Retinal pigment epithelial cell (primary cell): ENCODE measurements at regions not wholly inside any gene's neighbourhood (a gene's known extent, or its start where the extent isn't known, plus 50 kb on each side); places are given as distances from the start of the nearest gene placed in this dataset.
A peak's percentile ranks its signal among the peaks of the same experiment; 100 is the strongest.

Experiments used
- DNase-seq: peaks from one replicate; pipeline ENCODE4 v3.0.0-alpha.2; 2010; ENCODE audit warnings: low read depth
- H3K4me3 ChIP-seq: 2 replicates; pipeline ENCODE4 v1.5.1; 2011; ENCODE audit warnings: mild to moderate bottlenecking, low read length, control low read depth, moderate library complexity
- TF ChIP-seq, protein P1 (sequence below): conservative IDR thresholded peaks from 2 replicates; pipeline ENCODE4 v1.5.1; 2011; ENCODE audit warnings: low read depth, low read length, control low read depth, inconsistent platforms

DNA sequence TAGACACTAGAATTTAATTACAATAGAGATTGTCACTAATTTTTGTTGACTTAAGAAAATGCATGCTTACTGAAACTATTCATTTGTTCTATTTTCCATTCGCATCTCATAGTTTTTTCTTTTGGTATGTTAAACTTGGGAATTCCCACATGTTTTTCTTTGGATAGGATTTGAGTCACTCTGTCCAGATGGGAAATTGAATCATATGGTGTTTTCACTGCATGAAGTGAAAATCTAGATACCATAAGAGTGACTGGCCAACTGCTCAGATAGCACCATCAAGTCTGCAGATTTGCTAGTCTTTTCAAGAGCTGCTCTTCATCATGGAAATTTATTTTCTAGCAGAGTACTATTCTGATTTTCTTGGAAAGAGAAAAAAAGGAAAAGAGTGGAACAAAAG, 172.6 kb downstream of the FAM47B start:
- H3K4me3 ChIP-seq = no peak overlapping the region
- no peak for DNase-seq
- TF ChIP-seq, protein P1, sequence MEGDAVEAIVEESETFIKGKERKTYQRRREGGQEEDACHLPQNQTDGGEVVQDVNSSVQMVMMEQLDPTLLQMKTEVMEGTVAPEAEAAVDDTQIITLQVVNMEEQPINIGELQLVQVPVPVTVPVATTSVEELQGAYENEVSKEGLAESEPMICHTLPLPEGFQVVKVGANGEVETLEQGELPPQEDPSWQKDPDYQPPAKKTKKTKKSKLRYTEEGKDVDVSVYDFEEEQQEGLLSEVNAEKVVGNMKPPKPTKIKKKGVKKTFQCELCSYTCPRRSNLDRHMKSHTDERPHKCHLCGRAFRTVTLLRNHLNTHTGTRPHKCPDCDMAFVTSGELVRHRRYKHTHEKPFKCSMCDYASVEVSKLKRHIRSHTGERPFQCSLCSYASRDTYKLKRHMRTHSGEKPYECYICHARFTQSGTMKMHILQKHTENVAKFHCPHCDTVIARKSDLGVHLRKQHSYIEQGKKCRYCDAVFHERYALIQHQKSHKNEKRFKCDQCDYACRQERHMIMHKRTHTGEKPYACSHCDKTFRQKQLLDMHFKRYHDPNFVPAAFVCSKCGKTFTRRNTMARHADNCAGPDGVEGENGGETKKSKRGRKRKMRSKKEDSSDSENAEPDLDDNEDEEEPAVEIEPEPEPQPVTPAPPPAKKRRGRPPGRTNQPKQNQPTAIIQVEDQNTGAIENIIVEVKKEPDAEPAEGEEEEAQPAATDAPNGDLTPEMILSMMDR = no peak

DNA sequence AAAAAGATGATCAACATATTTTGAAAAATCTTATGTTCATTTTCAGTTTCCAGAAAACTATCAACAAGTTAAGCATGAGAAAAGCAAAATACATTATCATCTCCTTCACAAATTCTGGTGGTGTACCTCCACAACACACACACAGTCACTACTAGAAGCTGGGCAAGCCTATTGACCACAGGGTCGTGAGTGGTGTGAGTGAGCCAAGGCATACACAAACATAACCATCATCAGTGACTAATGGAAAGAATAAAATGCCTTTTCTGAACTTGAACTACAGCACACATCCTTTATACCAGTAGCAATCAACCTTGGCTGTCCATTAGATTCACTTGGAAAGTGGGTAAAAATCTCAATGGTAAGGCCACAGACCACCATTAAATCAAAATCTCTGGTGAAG, 180.2 kb downstream of the FAM47B start:
- no peak for DNase-seq
- TF ChIP-seq, protein P1 = no peak
- H3K4me3 ChIP-seq = no peak overlapping the region

DNA sequence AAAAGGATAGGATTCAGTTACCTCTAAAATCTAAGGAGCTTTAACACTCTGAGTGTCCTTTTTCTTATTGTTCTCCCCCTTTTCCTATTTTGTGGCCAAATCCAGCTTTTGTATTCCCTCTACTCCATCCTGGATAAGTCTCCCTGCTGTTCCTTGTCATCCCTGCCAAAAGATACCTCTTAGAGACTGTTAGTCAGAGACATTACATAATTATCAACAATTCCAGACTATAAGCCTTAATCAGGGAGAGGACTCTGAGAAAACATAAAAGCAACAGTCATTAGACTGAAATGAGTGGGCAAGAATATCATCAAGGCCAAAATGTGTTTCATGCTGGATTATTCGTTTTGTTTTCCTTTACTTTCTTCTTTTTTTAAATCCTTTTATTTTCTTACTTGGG, 206.9 kb downstream of the FAM47B start:
- DNase-seq = no peak
- TF ChIP-seq, protein P1 = no peak
- H3K4me3 ChIP-seq = no peak overlapping the region

DNA sequence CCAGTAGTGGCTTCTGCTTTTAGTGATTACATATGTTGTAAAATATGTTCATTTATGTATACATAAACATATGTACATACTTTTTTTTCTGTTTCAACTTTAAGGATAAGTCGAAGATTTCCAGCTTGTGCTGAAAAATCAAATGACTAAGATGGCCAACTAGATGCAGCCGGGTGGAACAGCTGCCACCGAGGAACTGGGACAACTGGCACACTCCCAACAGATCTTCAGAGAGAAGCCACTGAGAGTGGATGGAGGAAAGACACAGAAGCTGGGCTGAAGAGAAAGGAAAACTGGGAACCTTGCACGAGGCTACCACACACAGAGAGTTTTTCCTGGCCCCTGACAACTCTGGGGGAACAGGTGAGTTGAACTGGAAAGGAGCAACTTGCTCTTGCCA, 207.5 kb downstream of the FAM47B start:
- no peak for DNase-seq
- no peak overlapping the region for H3K4me3 ChIP-seq
- TF ChIP-seq, protein P1 = no peak

DNA sequence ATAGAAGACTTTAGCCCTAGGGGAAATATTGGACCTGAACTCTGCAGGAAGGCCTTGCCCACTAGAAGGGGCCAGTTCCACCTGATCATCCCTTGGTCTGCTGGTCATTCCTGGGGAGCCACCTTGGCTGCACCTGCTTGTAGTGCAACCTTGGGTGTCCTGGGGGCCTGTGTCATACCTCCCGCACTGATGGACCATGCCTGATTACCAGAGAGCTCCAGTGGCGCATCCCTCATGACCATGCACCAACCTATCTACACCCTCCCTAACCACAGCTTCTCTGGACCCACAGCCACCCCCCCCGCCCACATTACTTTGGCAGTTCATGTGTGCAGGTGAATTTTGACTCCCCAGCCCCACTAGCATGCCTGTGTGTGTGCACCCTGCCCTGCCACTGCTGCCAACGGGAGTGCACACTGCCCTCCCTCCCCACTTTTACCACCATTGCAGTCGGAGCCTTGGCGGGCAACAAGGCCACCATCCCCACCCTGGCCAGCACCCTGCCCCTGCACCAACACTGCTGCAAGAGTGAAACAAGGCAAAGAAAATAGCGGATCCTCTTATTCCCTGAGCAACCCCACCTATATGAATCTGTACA, 208.1 kb downstream of the FAM47B start:
- H3K4me3 ChIP-seq = no peak overlapping the region
- TF ChIP-seq, protein P1 = no peak
- DNase-seq = no peak

DNA sequence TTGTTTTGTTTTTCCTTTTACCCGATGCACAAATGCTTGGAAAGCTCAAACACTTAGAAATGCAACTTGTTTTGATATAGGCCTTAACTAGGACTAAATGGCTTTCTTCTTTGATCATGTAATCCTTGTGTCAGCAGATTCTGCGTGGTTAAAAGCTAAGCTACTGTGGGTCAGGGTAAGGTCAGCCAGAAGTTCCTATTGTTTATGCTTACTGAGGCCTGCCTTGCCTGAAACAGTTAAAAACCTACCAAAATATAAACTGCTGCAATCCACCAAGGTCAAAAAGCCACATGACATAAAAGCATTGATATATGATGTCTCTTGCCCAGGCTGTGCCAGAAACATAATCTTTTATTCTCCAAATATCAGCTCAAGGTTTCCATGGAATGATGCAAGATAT, 223.4 kb downstream of the FAM47B start:
- H3K4me3 ChIP-seq = no peak overlapping the region
- TF ChIP-seq, protein P1 = no peak
- DNase-seq = peak; percentile 39
